SK-N-SH treated with all-trans-retinoic acid at 6 μM for 48 hours (cell line): ENCODE measurements at regions not wholly inside any gene's neighbourhood (a gene's known extent, or its start where the extent isn't known, plus 50 kb on each side); places are given as distances from the start of the nearest gene placed in this dataset.

Experiments used
- PPARA ChIP-seq: fragments of 250-450 bp; sonication (Bioruptor Pico); IDR thresholded peaks from 2 replicates; pipeline ENCODE4 v1.5.0; 2020; ENCODE audit warnings: mild to moderate bottlenecking, borderline replicate concordance
- ZC3H10 ChIP-seq: fragments of 250-450 bp; sonication (Bioruptor Pico); IDR thresholded peaks from 2 replicates; pipeline ENCODE4 v1.5.1; 2021; ENCODE audit warnings: mild to moderate bottlenecking, moderate library complexity
- ZFP30 ChIP-seq: fragments of 450-650 bp; formaldehyde crosslinking; IDR thresholded peaks from 2 replicates; pipeline ENCODE4 v1.5.0; 2022; ENCODE audit warnings: mild to moderate bottlenecking, moderate library complexity
- ZNF70 ChIP-seq: fragments of 450-650 bp; formaldehyde crosslinking; IDR thresholded peaks from 2 replicates; pipeline ENCODE4 v1.5.0; 2020; ENCODE audit warnings: mild to moderate bottlenecking, moderate library complexity
- ZNF8 ChIP-seq: fragments of 450-650 bp; formaldehyde crosslinking; IDR thresholded peaks from 2 replicates; pipeline ENCODE4 v1.5.0; 2020; ENCODE audit warnings: mild to moderate bottlenecking, moderate library complexity
- TF ChIP-seq, protein P1 (sequence below): fragments of 250-450 bp; sonication (Bioruptor Pico); IDR thresholded peaks from 2 replicates; pipeline ENCODE4 v1.8.0; 2020; ENCODE audit warnings: mild to moderate bottlenecking, moderate library complexity, borderline replicate concordance

GRCh38 chr13:90320664-90321063, 1026.8 kb upstream of the MIR17HG start:
- TF ChIP-seq ZNF8: no peak
- TF ChIP-seq, protein P1, sequence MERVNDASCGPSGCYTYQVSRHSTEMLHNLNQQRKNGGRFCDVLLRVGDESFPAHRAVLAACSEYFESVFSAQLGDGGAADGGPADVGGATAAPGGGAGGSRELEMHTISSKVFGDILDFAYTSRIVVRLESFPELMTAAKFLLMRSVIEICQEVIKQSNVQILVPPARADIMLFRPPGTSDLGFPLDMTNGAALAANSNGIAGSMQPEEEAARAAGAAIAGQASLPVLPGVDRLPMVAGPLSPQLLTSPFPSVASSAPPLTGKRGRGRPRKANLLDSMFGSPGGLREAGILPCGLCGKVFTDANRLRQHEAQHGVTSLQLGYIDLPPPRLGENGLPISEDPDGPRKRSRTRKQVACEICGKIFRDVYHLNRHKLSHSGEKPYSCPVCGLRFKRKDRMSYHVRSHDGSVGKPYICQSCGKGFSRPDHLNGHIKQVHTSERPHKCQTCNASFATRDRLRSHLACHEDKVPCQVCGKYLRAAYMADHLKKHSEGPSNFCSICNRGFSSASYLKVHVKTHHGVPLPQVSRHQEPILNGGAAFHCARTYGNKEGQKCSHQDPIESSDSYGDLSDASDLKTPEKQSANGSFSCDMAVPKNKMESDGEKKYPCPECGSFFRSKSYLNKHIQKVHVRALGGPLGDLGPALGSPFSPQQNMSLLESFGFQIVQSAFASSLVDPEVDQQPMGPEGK: no peak
- TF ChIP-seq ZFP30: no peak
- no peak for TF ChIP-seq PPARA (CRISPR knock-in tag)
- no peak for TF ChIP-seq ZC3H10
- TF ChIP-seq ZNF70 (CRISPR knock-in tag): no peak
